ENCODE measurements at regions not wholly inside any gene's neighbourhood (a gene's known extent, or its start where the extent isn't known, plus 50 kb on each side); places are given as distances from the start of the nearest gene placed in this dataset.
"Not testable (repeated sequence)": the region's sequence is repeated elsewhere in the genome, so short reads cannot be mapped to it uniquely, and the experiment has no call there.

DNA sequence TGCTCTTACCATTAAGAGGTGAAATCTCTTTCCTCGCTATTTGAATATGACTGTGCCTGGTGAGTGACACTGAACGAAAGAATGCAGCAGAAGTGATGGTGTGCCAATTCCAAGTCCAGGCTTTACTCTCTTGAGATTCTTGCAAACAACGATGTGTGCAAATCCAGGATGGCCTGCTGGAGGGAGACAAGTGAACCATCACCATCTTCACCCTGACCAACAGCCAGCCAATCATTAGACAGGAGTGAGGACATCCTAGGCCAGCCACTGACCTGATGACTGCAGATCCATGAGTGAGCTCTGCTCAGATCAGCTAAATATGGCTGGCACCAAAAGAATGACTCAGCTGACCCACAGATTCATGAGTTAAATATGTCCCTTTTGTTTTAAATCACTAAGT lies 878.0 kb downstream of the PDCD6IP start:
- H3K4me2 ChIP-seq (replicated peaks; ENCODE audit: low read depth, low read length, poor library complexity, severe bottlenecking): no peak overlapping the region
- ChIA-PET CTCF (no interaction called here), POLR2A (no interaction called here)
- no peaks in the 10 kb centered on the region for H3K36me3 ChIP-seq (replicated peaks in 1 of 2; ENCODE audit: control extremely low read depth in 1 of 2, control insufficient read depth in 1 of 2, extremely low read depth in 1 of 2, insufficient read depth in 2 of 2, low read length in 1 of 2)
- H3K27ac ChIP-seq (ENCODE audit: low read length in 2 of 2): no peak overlapping the region
- no peaks in the 10 kb centered on the region for H3K79me2 ChIP-seq (ENCODE audit: control insufficient read depth, insufficient read depth, low read length)
- H3K27me3 ChIP-seq (replicated peaks in 1 of 4; ENCODE audit: control extremely low read depth in 1 of 4, control insufficient read depth in 3 of 4, insufficient read depth in 4 of 4, low read length in 3 of 4): no peaks in the 10 kb centered on the region
- H3K4me1 ChIP-seq (ENCODE audit: control insufficient read depth in 2 of 2, insufficient read depth in 2 of 2, low read length in 2 of 2): no peaks in the 10 kb centered on the region
- ATAC-seq (ENCODE audit: low read depth): no peak
- H3K9me3 ChIP-seq (ENCODE audit: control extremely low read depth in 1 of 3, control insufficient read depth in 2 of 3, insufficient read depth in 1 of 3, low read length in 2 of 3): peaks cover 0 to 10% (median 1%) of the 10 kb centered on the region in 3 donors
- Mint-ChIP-seq H3K27me3 (no peaks in the 10 kb centered on the region), H3K27ac (no peak overlapping the region), H3K9me3 (ENCODE audit: insufficient read depth) (peaks cover 5% of the 10 kb centered on the region), H3K4me1 (no peaks in the 10 kb centered on the region), H3K4me3 (no peak overlapping the region)
- H3K4me3 ChIP-seq (ENCODE audit: control extremely low read depth in 1 of 5, extremely low read depth in 1 of 5, insufficient read depth in 1 of 5, low read depth in 2 of 5, low read length in 4 of 5): no peak overlapping the region
- DNase-seq: no peak
- WGBS (ENCODE audit: insufficient coverage): 86% methylated on average over 3 of the region's 3 CpGs
- intact Hi-C loops (cut with micrococcal nuclease): no loop called here
- H2AFZ ChIP-seq (ENCODE audit: insufficient read depth, low read depth, low read length, poor library complexity, severe bottlenecking): no peak overlapping the region
- TF ChIP-seq EZH2 (IDR thresholded peaks at IDR 0.05; ENCODE audit: borderline replicate concordance, insufficient read depth, low read depth, low read length, poor library complexity, severe bottlenecking): no peak
- TF ChIP-seq, protein P1, sequence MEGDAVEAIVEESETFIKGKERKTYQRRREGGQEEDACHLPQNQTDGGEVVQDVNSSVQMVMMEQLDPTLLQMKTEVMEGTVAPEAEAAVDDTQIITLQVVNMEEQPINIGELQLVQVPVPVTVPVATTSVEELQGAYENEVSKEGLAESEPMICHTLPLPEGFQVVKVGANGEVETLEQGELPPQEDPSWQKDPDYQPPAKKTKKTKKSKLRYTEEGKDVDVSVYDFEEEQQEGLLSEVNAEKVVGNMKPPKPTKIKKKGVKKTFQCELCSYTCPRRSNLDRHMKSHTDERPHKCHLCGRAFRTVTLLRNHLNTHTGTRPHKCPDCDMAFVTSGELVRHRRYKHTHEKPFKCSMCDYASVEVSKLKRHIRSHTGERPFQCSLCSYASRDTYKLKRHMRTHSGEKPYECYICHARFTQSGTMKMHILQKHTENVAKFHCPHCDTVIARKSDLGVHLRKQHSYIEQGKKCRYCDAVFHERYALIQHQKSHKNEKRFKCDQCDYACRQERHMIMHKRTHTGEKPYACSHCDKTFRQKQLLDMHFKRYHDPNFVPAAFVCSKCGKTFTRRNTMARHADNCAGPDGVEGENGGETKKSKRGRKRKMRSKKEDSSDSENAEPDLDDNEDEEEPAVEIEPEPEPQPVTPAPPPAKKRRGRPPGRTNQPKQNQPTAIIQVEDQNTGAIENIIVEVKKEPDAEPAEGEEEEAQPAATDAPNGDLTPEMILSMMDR (IDR thresholded peaks at IDR 0.05): no peak
- H3K9ac ChIP-seq (ENCODE audit: low read length): no peak overlapping the region
- H4K20me1 ChIP-seq (ENCODE audit: control insufficient read depth, insufficient read depth, low read length, poor library complexity, severe bottlenecking): no peaks in the 10 kb centered on the region

DNA sequence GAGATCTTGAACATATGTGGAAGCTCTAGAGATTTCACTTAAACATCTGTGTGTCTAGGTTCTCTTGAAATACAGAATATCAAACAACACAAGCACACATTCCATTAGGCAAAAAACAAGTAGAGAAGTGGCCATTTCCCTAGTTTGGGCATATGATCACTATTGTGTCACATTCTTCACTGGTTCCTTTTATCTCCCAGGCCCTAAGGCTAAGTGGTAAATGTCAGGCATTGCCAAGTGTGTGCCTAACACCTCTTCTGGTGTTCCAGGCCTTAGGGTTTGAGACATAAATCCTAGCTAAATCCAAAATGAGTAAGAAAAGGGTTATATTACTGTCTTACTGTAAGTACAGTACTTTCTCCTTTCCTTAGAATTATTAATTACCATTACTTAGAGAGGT lies 880.1 kb downstream of the PDCD6IP start:
- Mint-ChIP-seq H3K27me3 (no peaks in the 10 kb centered on the region), H3K27ac (no peak overlapping the region), H3K4me3 (no peak overlapping the region), H3K4me1 (no peaks in the 10 kb centered on the region), H3K9me3 (ENCODE audit: insufficient read depth) (peaks cover 5% of the 10 kb centered on the region)
- H4K20me1 ChIP-seq (ENCODE audit: control insufficient read depth, insufficient read depth, low read length, poor library complexity, severe bottlenecking): no peaks in the 10 kb centered on the region
- H3K9me3 ChIP-seq (ENCODE audit: control extremely low read depth in 1 of 3, control insufficient read depth in 2 of 3, insufficient read depth in 1 of 3, low read length in 2 of 3): peaks cover 0 to 10% (median 1%) of the 10 kb centered on the region in 3 donors
- ChIA-PET CTCF (interaction anchor here (1.3 kb wide), 1 partner anchor 9 kb away, joined by 3 read pairs; no protein-coding TSS in a partner anchor), POLR2A (no interaction called here)
- H3K27me3 ChIP-seq (replicated peaks in 1 of 4; ENCODE audit: control extremely low read depth in 1 of 4, control insufficient read depth in 3 of 4, insufficient read depth in 4 of 4, low read length in 3 of 4): no peaks in the 10 kb centered on the region
- TF ChIP-seq, protein P1 (IDR thresholded peaks at IDR 0.05): no peak
- TF ChIP-seq EZH2 (IDR thresholded peaks at IDR 0.05; ENCODE audit: borderline replicate concordance, insufficient read depth, low read depth, low read length, poor library complexity, severe bottlenecking): no peak
- no peaks in the 10 kb centered on the region for H3K36me3 ChIP-seq (replicated peaks in 1 of 2; ENCODE audit: control extremely low read depth in 1 of 2, control insufficient read depth in 1 of 2, extremely low read depth in 1 of 2, insufficient read depth in 2 of 2, low read length in 1 of 2)
- H2AFZ ChIP-seq (ENCODE audit: insufficient read depth, low read depth, low read length, poor library complexity, severe bottlenecking): no peak overlapping the region
- H3K9ac ChIP-seq (ENCODE audit: low read length): no peak overlapping the region
- no peaks in the 10 kb centered on the region for H3K4me1 ChIP-seq (ENCODE audit: control insufficient read depth in 2 of 2, insufficient read depth in 2 of 2, low read length in 2 of 2)
- no peak overlapping the region for H3K4me2 ChIP-seq (replicated peaks; ENCODE audit: low read depth, low read length, poor library complexity, severe bottlenecking)
- H3K79me2 ChIP-seq (ENCODE audit: control insufficient read depth, insufficient read depth, low read length): no peaks in the 10 kb centered on the region
- ATAC-seq (ENCODE audit: low read depth) (no peak), DNase-seq (no peak)
- H3K27ac ChIP-seq (ENCODE audit: low read length in 2 of 2): no peak overlapping the region
- no peak overlapping the region for H3K4me3 ChIP-seq (ENCODE audit: control extremely low read depth in 1 of 5, extremely low read depth in 1 of 5, insufficient read depth in 1 of 5, low read depth in 2 of 5, low read length in 4 of 5)
- intact Hi-C loops (cut with micrococcal nuclease): no loop called here

DNA sequence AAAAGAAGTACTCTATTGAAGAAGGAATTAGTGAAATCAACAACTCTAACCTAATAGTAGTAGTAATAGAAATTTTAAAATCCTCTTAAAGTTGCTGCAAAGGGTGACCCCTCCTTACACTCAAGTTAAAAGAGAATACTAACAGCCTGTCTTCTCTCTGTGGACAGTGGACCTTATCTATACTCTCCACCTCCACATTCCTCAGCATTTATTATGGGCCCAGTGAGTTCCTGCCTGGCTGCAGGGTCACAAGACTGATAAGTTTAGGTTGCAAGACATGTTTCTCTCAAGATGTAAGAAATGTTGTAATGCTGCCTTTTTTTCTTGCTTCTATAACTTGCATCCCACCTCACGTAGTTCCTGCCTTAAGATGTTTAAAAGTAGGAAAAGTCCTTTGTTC lies 880.6 kb downstream of the PDCD6IP start:
- POLR2A ChIA-PET; H3K4me2 ChIP-seq (replicated peaks; ENCODE audit: low read depth, low read length, poor library complexity, severe bottlenecking): not testable (repeated sequence)

More for the DNA sequence above, 880.6 kb downstream of the PDCD6IP start:
- no CpG with 5 or more reads among the region's 1 CpG for WGBS (ENCODE audit: insufficient coverage)
- ATAC-seq (ENCODE audit: low read depth); H4K20me1 ChIP-seq (ENCODE audit: control insufficient read depth, insufficient read depth, low read length, poor library complexity, severe bottlenecking); H3K36me3 ChIP-seq (replicated peaks in 1 of 2; ENCODE audit: control extremely low read depth in 1 of 2, control insufficient read depth in 1 of 2, extremely low read depth in 1 of 2, insufficient read depth in 2 of 2, low read length in 1 of 2); H3K4me3 ChIP-seq (ENCODE audit: control extremely low read depth in 1 of 5, extremely low read depth in 1 of 5, insufficient read depth in 1 of 5, low read depth in 2 of 5, low read length in 4 of 5); DNase-seq; CTCF ChIA-PET; H3K4me3 Mint-ChIP-seq; H3K27ac Mint-ChIP-seq; H3K4me1 Mint-ChIP-seq; H3K27ac ChIP-seq (ENCODE audit: low read length in 2 of 2); H3K79me2 ChIP-seq (ENCODE audit: control insufficient read depth, insufficient read depth, low read length); H2AFZ ChIP-seq (ENCODE audit: insufficient read depth, low read depth, low read length, poor library complexity, severe bottlenecking); intact Hi-C loops (cut with micrococcal nuclease); H3K9me3 Mint-ChIP-seq (ENCODE audit: insufficient read depth); H3K27me3 Mint-ChIP-seq; H3K9ac ChIP-seq (ENCODE audit: low read length); H3K4me1 ChIP-seq (ENCODE audit: control insufficient read depth in 2 of 2, insufficient read depth in 2 of 2, low read length in 2 of 2); H3K27me3 ChIP-seq (replicated peaks in 1 of 4; ENCODE audit: control extremely low read depth in 1 of 4, control insufficient read depth in 3 of 4, insufficient read depth in 4 of 4, low read length in 3 of 4): not testable (repeated sequence)
- H3K9me3 ChIP-seq (ENCODE audit: control extremely low read depth in 1 of 3, control insufficient read depth in 2 of 3, insufficient read depth in 1 of 3, low read length in 2 of 3): peaks cover 0 to 10% (median 1%) of the 10 kb centered on the region in 3 donors
